Stimulated activated CD8-positive, alpha-beta memory T cell treated with anti-CD3 and anti-CD28 coated beads, Interleukin-2, amount 100 ng/mL, for 48 hours (primary cell): ENCODE measurements at regions not wholly inside any gene's neighbourhood (a gene's known extent, or its start where the extent isn't known, plus 50 kb on each side); places are given as distances from the start of the nearest gene placed in this dataset.

Experiments
- DNase-seq, 2 donors: peaks; one replicate each; pipeline ENCODE4 v3.0.0-alpha.2; 2020; ENCODE audit warnings: low read depth in 2 of 2

- no peak for DNase-seq
Observed at GRCh38 chr17:65444049-65444448, 117.4 kb downstream of the AXIN2 start.

- no peak for DNase-seq
Observed at GRCh38 chr17:65442691-65443090, 118.8 kb downstream of the AXIN2 start.

GRCh38 chr17:65442250-65442649 lies 119.2 kb downstream of the AXIN2 start:
- DNase-seq = peak in 1 of 2 donors; percentile 7

- DNase-seq = no peak
Observed at GRCh38 chr17:65441053-65441605, 120.3 kb downstream of the AXIN2 start.

- no peak for DNase-seq
Observed at GRCh38 chr17:65438708-65439294, 122.6 kb downstream of the AXIN2 start.

- no peak for DNase-seq
Observed at GRCh38 chr17:65438173-65438572, 123.3 kb downstream of the AXIN2 start.

GRCh38 chr17:65436871-65437270 lies 124.6 kb downstream of the AXIN2 start:
- DNase-seq = no peak

GRCh38 chr17:65434878-65435277 lies 126.6 kb downstream of the AXIN2 start:
- no peak for DNase-seq

- DNase-seq = no peak
Observed at GRCh38 chr17:65434251-65434650, 127.2 kb downstream of the AXIN2 start.

GRCh38 chr17:65433592-65433991 lies 127.9 kb downstream of the AXIN2 start:
- no peak for DNase-seq

- DNase-seq = no peak
Observed at GRCh38 chr17:65433157-65433556, 128.3 kb downstream of the AXIN2 start.

GRCh38 chr17:65431116-65431515 lies 130.3 kb downstream of the AXIN2 start:
- no peak for DNase-seq

- DNase-seq = no peak
Observed at GRCh38 chr17:65430209-65430833, 131.1 kb downstream of the AXIN2 start.

- no peak for DNase-seq
Observed at GRCh38 chr17:65423346-65424140, 137.9 kb downstream of the AXIN2 start.

- DNase-seq = no peak
Observed at GRCh38 chr17:65418622-65419021, 142.8 kb downstream of the AXIN2 start.

GRCh38 chr17:65417406-65418221 lies 143.8 kb downstream of the AXIN2 start:
- DNase-seq = no peak

GRCh38 chr17:65415991-65416390 lies 145.5 kb downstream of the AXIN2 start:
- no peak for DNase-seq

- DNase-seq = no peak
Observed at GRCh38 chr17:65413390-65413789, 148.1 kb downstream of the AXIN2 start.

GRCh38 chr17:65409381-65409780 lies 152.1 kb downstream of the AXIN2 start:
- no peak for DNase-seq

- no peak for DNase-seq
Observed at GRCh38 chr17:65408050-65408449, 153.4 kb downstream of the AXIN2 start.

- no peak for DNase-seq
Observed at GRCh38 chr17:65407017-65407416, 154.4 kb downstream of the AXIN2 start.

GRCh38 chr17:65406552-65406951 lies 154.9 kb downstream of the AXIN2 start:
- DNase-seq = no peak
